Keratinocyte (primary cell): ENCODE measurements at regions not wholly inside any gene's neighbourhood (a gene's known extent, or its start where the extent isn't known, plus 50 kb on each side); places are given as distances from the start of the nearest gene placed in this dataset.

Source experiments
- CTCF ChIP-seq, 3 experiments: IDR thresholded peaks in 1 of 3; conservative IDR thresholded peaks in 1 of 3; optimal IDR thresholded peaks in 1 of 3; 2 replicates in 2 of 3; 3 replicates in 1 of 3; pipeline versions ENCODE3 to v1.5.1; 2011; ENCODE audit warnings: low read length in 3 of 3, mild to moderate bottlenecking in 3 of 3, moderate library complexity in 2 of 3, control low read depth in 1 of 3, inconsistent platforms in 1 of 3; ENCODE audit not compliant: insufficient read depth in 2 of 3; ENCODE audit errors: extremely low read depth in 1 of 3
- EZH2 ChIP-seq: IDR thresholded peaks from one replicate; pipeline ENCODE4 v1.6.1; 2012; ENCODE audit warnings: inconsistent platforms, mild to moderate bottlenecking, low read length, moderate library complexity

GRCh38 chr1:222242492-222242891 lies 305.4 kb downstream of the HHIPL2 start:
- TF ChIP-seq CTCF (optimal IDR thresholded peaks at IDR 0.05 in 1 of 3, IDR thresholded peaks at IDR 0.05 in 1 of 3, conservative IDR thresholded peaks at IDR 0.05 in 1 of 3; ENCODE audit: extremely low read depth in 1 of 3, insufficient read depth in 2 of 3, low read length in 3 of 3) (no peak), EZH2 (no peak)
